GM23338 (cell line): ENCODE measurements at regions not wholly inside any gene's neighbourhood (a gene's known extent, or its start where the extent isn't known, plus 50 kb on each side); places are given as distances from the start of the nearest gene placed in this dataset.

Experiments
- ATAC-seq: fragments of 200-7000 bp; cut with Tn5 transposase; 3 replicates; pipeline ENCODE4 v1.9.1; 2020
- DNase-seq: peaks from one replicate; pipeline ENCODE4 v3.0.0-alpha.2; 2015; ENCODE audit warnings: low spot score
- H2AFZ ChIP-seq: fragments of 200-600 bp; sonication (generic); 2 replicates; pipeline ENCODE4 v1.8.0; 2016; ENCODE audit warnings: antibody characterized with exemption, mild to moderate bottlenecking, moderate library complexity
- H3F3A ChIP-seq: fragments of 200-600 bp; sonication (generic); replicated peaks from 2 replicates; pipeline ENCODE4 v1.8.0; 2017; ENCODE audit warnings: antibody characterized with exemption, mixed run types, low read depth
- H3K27ac ChIP-seq: fragments of 200-600 bp; sonication (generic); 2 replicates; pipeline ENCODE4 v1.6.1; 2016; ENCODE audit warnings: low read depth
- H3K27me3 ChIP-seq: fragments of 200-600 bp; sonication (generic); 2 replicates; pipeline ENCODE4 v1.8.0; 2016; ENCODE audit warnings: mild to moderate bottlenecking, mixed run types, moderate library complexity; ENCODE audit not compliant: insufficient read depth
- H3K36me3 ChIP-seq: fragments of 200-600 bp; sonication (generic); 2 replicates; pipeline ENCODE4 v1.8.0; 2016; ENCODE audit warnings: mild to moderate bottlenecking; ENCODE audit not compliant: insufficient read depth
- H3K4me1 ChIP-seq: fragments of 200-600 bp; sonication (generic); 2 replicates; pipeline ENCODE4 v1.8.0; 2016; ENCODE audit warnings: mild to moderate bottlenecking, moderate library complexity; ENCODE audit not compliant: insufficient read depth
- H3K4me2 ChIP-seq: fragments of 200-600 bp; sonication (generic); 2 replicates; pipeline ENCODE4 v1.7.1; 2017; ENCODE audit warnings: mixed run types
- H3K4me3 ChIP-seq: fragments of 200-600 bp; sonication (generic); 2 replicates; pipeline ENCODE4 v1.6.1; 2016; ENCODE audit warnings: mixed run types
- H3K79me2 ChIP-seq: fragments of 200-600 bp; sonication (generic); replicated peaks from 2 replicates; pipeline ENCODE4 v1.8.0; 2017; ENCODE audit warnings: mild to moderate bottlenecking; ENCODE audit not compliant: insufficient read depth
- H3K9me2 ChIP-seq: fragments of 200-600 bp; sonication (generic); 2 replicates; pipeline ENCODE4 v1.8.0; 2017; ENCODE audit not compliant: insufficient read depth
- H4K20me1 ChIP-seq: fragments of 200-600 bp; sonication (generic); replicated peaks from 2 replicates; pipeline ENCODE4 v1.8.0; 2017; ENCODE audit warnings: mild to moderate bottlenecking; ENCODE audit not compliant: insufficient read depth
- H3K27ac Mint-ChIP-seq: 2 replicates; pipeline ENCODE4 v1.8.0; 2020; ENCODE audit warnings: inconsistent platforms, mild to moderate bottlenecking, moderate library complexity, mixed read lengths
- H3K27me3 Mint-ChIP-seq: 3 replicates; pipeline ENCODE4 v1.8.0; 2022; ENCODE audit warnings: low read depth, mild to moderate bottlenecking, moderate library complexity, mixed read lengths, inconsistent platforms; ENCODE audit not compliant: insufficient read depth, poor library complexity
- H3K36me3 Mint-ChIP-seq: 3 replicates; pipeline ENCODE4 v1.8.0; 2021; ENCODE audit warnings: low read depth, mild to moderate bottlenecking, inconsistent platforms, moderate library complexity, mixed read lengths
- H3K4me1 Mint-ChIP-seq: 3 replicates; pipeline ENCODE4 v1.8.0; 2020; ENCODE audit warnings: mild to moderate bottlenecking, inconsistent platforms, mixed read lengths
- H3K4me3 Mint-ChIP-seq: 3 replicates; pipeline ENCODE4 v1.8.0; 2021; ENCODE audit warnings: moderate library complexity, mild to moderate bottlenecking, inconsistent platforms, mixed read lengths
- H3K9me3 Mint-ChIP-seq: 3 replicates; pipeline ENCODE4 v1.8.0; 2020; ENCODE audit warnings: moderate library complexity, mild to moderate bottlenecking, inconsistent platforms, mixed read lengths
- CREB1 ChIP-seq: fragments of 250-450 bp; sonication (Bioruptor Pico); IDR thresholded peaks from 2 replicates; pipeline ENCODE4 v1.5.0; 2020; ENCODE audit warnings: low read depth, mild to moderate bottlenecking, moderate library complexity
- CTCF ChIP-seq, 2 experiments: fragments of 200-600 bp in 1 of 2; sonication (generic) in 1 of 2; conservative IDR thresholded peaks; 2 replicates each; pipeline versions ENCODE4 v1.5.1 to v1.6.1; 2016 to 2017; ENCODE audit warnings: antibody characterized with exemption in 2 of 2, low read depth in 2 of 2, mild to moderate bottlenecking in 2 of 2, moderate library complexity in 1 of 2
- EZH2phosphoT487 ChIP-seq: fragments of 200-600 bp; sonication (generic); IDR thresholded peaks from one replicate; pipeline ENCODE4 v1.8.1; 2018; ENCODE audit warnings: antibody characterized with exemption; ENCODE audit not compliant: unreplicated experiment
- JUNB ChIP-seq: IDR thresholded peaks from one replicate; pipeline ENCODE4 v1.6.1; 2016; ENCODE audit warnings: antibody characterized with exemption; ENCODE audit not compliant: unreplicated experiment
- POLR2AphosphoS5 ChIP-seq: IDR thresholded peaks from 2 replicates; pipeline ENCODE4 v1.6.1; 2016; ENCODE audit warnings: antibody characterized with exemption, low read depth
- STAT1 ChIP-seq: IDR thresholded peaks from one replicate; pipeline ENCODE4 v1.6.1; 2016; ENCODE audit warnings: antibody characterized with exemption; ENCODE audit not compliant: unreplicated experiment
- ZNF114 ChIP-seq: fragments of 250-450 bp; sonication (Bioruptor Pico); IDR thresholded peaks from 2 replicates; pipeline ENCODE4 v1.5.0; 2020; ENCODE audit warnings: mild to moderate bottlenecking, moderate library complexity
- ZNF331 ChIP-seq: fragments of 250-450 bp; sonication (Bioruptor Pico); IDR thresholded peaks from 2 replicates; pipeline ENCODE4 v1.5.0; 2020; ENCODE audit warnings: low read depth, mild to moderate bottlenecking, moderate library complexity
- TF ChIP-seq, protein P1 (sequence below): fragments of 250-450 bp; sonication (Bioruptor Pico); IDR thresholded peaks from 2 replicates; pipeline ENCODE4 v1.5.0; 2020; ENCODE audit warnings: mild to moderate bottlenecking, moderate library complexity
- TF ChIP-seq, protein P2 (sequence below): IDR thresholded peaks from one replicate; pipeline ENCODE4 v1.6.1; 2018; ENCODE audit warnings: antibody characterized with exemption; ENCODE audit not compliant: unreplicated experiment
- TF ChIP-seq, protein P3 (sequence below): IDR thresholded peaks from 2 replicates; pipeline ENCODE4 v1.6.1; 2016; ENCODE audit warnings: antibody characterized with exemption

DNA sequence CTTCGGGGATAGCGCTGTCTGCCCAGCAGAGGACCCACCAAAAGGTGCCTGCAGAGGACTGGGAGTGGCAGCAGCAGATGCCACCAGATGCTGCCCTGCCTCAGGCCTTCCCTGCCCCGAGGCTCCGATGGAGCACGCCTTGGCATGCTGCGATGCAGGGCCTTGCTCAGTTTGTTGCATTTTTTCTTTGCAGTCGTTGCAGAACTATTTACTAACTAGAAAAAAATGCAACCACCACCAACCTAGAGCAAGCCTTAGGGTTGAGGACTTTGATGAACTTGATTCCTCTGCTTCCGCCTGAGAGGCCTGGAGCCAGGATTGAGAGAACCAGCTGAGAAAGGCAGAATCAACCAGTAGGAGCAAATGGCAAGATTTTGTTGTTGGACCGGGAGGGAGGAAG, 585.6 kb upstream of the MKI67 start:
- H3K9me2 ChIP-seq: peaks cover 4% of the 10 kb centered on the region; the same call in 1 of the 2 replicates
- ATAC-seq (no peak), DNase-seq (no peak)
- H3K4me1 ChIP-seq: peaks cover 10% of the 10 kb centered on the region; the same call in 1 of the 2 replicates
- H3K4me3 ChIP-seq: no peak overlapping the region
- peaks cover 22% of the 10 kb centered on the region for H3K4me1 Mint-ChIP-seq
- peaks cover 7% of the 10 kb centered on the region for H3K27me3 Mint-ChIP-seq
- no peaks in the 10 kb centered on the region for H3K36me3 ChIP-seq
- no peak overlapping the region for H3K27ac ChIP-seq
- no peaks in the 10 kb centered on the region for H3F3A ChIP-seq
- H4K20me1 ChIP-seq: no peaks in the 10 kb centered on the region
- H3K27ac Mint-ChIP-seq: no peak overlapping the region
- H3K79me2 ChIP-seq: no peaks in the 10 kb centered on the region
- H3K9me3 Mint-ChIP-seq: no peaks in the 10 kb centered on the region
- H3K4me2 ChIP-seq: no peak overlapping the region
- no peaks in the 10 kb centered on the region for H3K27me3 ChIP-seq
- H3K4me3 Mint-ChIP-seq: no peak overlapping the region
- TF ChIP-seq JUNB: no peak
- no peak for TF ChIP-seq ZNF114
- TF ChIP-seq, protein P1, sequence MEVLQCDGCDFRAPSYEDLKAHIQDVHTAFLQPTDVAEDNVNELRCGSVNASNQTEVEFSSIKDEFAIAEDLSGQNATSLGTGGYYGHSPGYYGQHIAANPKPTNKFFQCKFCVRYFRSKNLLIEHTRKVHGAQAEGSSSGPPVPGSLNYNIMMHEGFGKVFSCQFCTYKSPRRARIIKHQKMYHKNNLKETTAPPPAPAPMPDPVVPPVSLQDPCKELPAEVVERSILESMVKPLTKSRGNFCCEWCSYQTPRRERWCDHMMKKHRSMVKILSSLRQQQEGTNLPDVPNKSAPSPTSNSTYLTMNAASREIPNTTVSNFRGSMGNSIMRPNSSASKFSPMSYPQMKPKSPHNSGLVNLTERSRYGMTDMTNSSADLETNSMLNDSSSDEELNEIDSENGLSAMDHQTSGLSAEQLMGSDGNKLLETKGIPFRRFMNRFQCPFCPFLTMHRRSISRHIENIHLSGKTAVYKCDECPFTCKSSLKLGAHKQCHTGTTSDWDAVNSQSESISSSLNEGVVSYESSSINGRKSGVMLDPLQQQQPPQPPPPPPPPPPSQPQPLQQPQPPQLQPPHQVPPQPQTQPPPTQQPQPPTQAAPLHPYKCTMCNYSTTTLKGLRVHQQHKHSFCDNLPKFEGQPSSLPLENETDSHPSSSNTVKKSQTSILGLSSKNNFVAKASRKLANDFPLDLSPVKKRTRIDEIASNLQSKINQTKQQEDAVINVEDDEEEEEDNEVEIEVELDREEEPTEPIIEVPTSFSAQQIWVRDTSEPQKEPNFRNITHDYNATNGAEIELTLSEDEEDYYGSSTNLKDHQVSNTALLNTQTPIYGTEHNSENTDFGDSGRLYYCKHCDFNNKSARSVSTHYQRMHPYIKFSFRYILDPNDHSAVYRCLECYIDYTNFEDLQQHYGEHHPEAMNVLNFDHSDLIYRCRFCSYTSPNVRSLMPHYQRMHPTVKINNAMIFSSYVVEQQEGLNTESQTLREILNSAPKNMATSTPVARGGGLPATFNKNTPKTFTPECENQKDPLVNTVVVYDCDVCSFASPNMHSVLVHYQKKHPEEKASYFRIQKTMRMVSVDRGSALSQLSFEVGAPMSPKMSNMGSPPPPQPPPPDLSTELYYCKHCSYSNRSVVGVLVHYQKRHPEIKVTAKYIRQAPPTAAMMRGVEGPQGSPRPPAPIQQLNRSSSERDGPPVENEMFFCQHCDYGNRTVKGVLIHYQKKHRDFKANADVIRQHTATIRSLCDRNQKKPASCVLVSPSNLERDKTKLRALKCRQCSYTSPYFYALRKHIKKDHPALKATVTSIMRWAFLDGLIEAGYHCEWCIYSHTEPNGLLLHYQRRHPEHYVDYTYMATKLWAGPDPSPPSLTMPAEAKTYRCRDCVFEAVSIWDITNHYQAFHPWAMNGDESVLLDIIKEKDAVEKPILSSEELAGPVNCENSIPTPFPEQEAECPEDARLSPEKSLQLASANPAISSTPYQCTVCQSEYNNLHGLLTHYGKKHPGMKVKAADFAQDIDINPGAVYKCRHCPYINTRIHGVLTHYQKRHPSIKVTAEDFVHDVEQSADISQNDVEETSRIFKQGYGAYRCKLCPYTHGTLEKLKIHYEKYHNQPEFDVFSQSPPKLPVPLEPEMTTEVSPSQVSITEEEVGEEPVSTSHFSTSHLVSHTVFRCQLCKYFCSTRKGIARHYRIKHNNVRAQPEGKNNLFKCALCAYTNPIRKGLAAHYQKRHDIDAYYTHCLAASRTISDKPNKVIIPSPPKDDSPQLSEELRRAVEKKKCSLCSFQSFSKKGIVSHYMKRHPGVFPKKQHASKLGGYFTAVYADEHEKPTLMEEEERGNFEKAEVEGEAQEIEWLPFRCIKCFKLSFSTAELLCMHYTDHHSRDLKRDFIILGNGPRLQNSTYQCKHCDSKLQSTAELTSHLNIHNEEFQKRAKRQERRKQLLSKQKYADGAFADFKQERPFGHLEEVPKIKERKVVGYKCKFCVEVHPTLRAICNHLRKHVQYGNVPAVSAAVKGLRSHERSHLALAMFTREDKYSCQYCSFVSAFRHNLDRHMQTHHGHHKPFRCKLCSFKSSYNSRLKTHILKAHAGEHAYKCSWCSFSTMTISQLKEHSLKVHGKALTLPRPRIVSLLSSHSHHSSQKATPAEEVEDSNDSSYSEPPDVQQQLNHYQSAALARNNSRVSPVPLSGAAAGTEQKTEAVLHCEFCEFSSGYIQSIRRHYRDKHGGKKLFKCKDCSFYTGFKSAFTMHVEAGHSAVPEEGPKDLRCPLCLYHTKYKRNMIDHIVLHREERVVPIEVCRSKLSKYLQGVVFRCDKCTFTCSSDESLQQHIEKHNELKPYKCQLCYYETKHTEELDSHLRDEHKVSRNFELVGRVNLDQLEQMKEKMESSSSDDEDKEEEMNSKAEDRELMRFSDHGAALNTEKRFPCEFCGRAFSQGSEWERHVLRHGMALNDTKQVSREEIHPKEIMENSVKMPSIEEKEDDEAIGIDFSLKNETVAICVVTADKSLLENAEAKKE: no peak
- TF ChIP-seq, protein P2, sequence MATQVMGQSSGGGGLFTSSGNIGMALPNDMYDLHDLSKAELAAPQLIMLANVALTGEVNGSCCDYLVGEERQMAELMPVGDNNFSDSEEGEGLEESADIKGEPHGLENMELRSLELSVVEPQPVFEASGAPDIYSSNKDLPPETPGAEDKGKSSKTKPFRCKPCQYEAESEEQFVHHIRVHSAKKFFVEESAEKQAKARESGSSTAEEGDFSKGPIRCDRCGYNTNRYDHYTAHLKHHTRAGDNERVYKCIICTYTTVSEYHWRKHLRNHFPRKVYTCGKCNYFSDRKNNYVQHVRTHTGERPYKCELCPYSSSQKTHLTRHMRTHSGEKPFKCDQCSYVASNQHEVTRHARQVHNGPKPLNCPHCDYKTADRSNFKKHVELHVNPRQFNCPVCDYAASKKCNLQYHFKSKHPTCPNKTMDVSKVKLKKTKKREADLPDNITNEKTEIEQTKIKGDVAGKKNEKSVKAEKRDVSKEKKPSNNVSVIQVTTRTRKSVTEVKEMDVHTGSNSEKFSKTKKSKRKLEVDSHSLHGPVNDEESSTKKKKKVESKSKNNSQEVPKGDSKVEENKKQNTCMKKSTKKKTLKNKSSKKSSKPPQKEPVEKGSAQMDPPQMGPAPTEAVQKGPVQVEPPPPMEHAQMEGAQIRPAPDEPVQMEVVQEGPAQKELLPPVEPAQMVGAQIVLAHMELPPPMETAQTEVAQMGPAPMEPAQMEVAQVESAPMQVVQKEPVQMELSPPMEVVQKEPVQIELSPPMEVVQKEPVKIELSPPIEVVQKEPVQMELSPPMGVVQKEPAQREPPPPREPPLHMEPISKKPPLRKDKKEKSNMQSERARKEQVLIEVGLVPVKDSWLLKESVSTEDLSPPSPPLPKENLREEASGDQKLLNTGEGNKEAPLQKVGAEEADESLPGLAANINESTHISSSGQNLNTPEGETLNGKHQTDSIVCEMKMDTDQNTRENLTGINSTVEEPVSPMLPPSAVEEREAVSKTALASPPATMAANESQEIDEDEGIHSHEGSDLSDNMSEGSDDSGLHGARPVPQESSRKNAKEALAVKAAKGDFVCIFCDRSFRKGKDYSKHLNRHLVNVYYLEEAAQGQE: no peak
- TF ChIP-seq, protein P3, sequence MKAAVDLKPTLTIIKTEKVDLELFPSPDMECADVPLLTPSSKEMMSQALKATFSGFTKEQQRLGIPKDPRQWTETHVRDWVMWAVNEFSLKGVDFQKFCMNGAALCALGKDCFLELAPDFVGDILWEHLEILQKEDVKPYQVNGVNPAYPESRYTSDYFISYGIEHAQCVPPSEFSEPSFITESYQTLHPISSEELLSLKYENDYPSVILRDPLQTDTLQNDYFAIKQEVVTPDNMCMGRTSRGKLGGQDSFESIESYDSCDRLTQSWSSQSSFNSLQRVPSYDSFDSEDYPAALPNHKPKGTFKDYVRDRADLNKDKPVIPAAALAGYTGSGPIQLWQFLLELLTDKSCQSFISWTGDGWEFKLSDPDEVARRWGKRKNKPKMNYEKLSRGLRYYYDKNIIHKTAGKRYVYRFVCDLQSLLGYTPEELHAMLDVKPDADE: no peak
- TF ChIP-seq STAT1: no peak
- no peak for TF ChIP-seq CREB1 (CRISPR knock-in tag)
- TF ChIP-seq POLR2AphosphoS5: no peak
- no peak for TF ChIP-seq EZH2phosphoT487
- TF ChIP-seq ZNF331: no peak
- no peak for TF ChIP-seq CTCF (conservative IDR thresholded peaks at IDR 0.05; ENCODE audit: low read depth in 2 of 2)
- no peaks in the 10 kb centered on the region for H3K36me3 Mint-ChIP-seq
- H2AFZ ChIP-seq: no peak overlapping the region
